C4-2B (cell line): ENCODE measurements at regions not wholly inside any gene's neighbourhood (a gene's known extent, or its start where the extent isn't known, plus 50 kb on each side); places are given as distances from the start of the nearest gene placed in this dataset.

ENCODE experiments used
- H3K27ac ChIP-seq: fragments of 450-650 bp; 2 replicates; pipeline ENCODE4 v1.5.1; 2017
- ZFX ChIP-seq: fragments of 450-650 bp; IDR thresholded peaks from 2 replicates; pipeline ENCODE4 v1.6.1; 2017
- TF ChIP-seq, protein P1 (sequence below): fragments of 450-650 bp; conservative IDR thresholded peaks from 2 replicates; pipeline ENCODE4 v1.5.1; 2017; ENCODE audit warnings: mild to moderate bottlenecking

DNA sequence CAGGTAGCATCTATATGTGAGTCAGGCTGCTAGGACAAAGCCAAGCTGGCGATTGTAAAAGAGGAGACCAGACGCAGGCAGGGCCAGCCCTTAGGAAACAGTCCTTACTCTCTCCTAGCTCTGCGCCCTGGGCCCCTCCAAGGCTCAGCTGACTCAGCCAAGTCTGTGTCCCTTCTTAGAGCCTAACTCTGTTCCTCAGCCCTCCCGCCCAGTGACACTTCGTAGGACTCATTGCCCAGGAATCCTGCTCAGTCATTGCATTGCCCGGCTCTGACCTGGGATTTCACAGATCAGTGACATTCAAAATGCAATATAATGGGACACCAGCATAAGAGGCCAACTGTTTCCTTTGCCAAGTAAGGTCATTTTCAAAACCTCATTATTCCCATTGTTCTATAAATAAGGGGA, 244.2 kb downstream of the TLE3 start:
- H3K27ac ChIP-seq: no peak overlapping the region
- TF ChIP-seq, protein P1, sequence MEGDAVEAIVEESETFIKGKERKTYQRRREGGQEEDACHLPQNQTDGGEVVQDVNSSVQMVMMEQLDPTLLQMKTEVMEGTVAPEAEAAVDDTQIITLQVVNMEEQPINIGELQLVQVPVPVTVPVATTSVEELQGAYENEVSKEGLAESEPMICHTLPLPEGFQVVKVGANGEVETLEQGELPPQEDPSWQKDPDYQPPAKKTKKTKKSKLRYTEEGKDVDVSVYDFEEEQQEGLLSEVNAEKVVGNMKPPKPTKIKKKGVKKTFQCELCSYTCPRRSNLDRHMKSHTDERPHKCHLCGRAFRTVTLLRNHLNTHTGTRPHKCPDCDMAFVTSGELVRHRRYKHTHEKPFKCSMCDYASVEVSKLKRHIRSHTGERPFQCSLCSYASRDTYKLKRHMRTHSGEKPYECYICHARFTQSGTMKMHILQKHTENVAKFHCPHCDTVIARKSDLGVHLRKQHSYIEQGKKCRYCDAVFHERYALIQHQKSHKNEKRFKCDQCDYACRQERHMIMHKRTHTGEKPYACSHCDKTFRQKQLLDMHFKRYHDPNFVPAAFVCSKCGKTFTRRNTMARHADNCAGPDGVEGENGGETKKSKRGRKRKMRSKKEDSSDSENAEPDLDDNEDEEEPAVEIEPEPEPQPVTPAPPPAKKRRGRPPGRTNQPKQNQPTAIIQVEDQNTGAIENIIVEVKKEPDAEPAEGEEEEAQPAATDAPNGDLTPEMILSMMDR: no peak
- TF ChIP-seq ZFX: no peak

DNA sequence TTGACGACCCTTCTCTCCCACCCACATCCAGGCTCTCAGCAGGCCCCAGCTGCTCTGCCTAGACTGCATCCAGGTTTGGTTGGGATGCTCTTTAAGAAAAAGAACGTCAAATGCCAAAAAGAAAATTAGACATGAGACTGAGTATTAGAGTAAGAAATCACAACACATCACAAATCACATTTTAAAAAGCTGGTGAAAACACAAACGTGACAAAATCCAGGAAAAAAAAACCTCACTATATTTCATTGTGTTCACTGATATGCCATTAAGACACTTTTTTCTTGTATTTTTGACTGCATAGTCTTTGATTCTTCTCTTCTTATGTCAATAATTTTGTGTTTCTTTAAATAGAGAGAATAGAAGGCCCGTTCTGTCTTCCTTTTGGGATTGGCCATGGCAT, 243.7 kb downstream of the TLE3 start:
- TF ChIP-seq ZFX: no peak
- TF ChIP-seq, protein P1: no peak
- H3K27ac ChIP-seq: no peak overlapping the region

DNA sequence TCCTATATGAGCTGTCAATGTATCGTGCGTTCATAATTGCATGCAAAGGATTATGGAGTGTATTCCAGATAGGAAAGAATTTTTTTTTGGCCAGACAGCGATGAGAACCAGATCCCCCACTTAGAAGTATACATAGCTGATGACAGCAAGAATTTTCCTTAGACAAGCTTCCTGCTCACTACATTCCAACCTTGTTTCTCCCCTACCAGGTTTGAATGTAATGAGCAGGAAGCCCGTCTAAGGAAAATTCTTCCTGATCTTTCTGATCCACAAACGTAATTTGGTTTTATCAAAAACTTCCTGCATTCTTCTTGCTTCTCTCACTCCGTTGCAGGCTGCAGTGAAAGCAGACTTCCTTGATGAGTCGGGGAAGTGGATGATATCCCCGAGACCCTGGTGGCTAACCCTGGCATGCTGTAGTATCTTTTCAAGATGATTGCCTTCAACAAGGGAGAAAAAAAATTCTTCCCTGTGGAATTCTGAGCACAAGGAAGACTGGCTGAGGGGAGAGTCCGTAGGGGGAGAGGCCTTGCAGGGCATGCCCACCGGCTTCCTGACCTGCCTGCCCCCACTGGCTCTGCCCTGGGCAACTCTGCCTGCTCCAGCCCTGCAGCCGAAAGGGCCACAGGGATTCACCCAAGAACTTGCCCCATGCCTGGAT, 243.1 kb downstream of the TLE3 start:
- H3K27ac ChIP-seq: no peak overlapping the region
- TF ChIP-seq ZFX: no peak
- TF ChIP-seq, protein P1: no peak

DNA sequence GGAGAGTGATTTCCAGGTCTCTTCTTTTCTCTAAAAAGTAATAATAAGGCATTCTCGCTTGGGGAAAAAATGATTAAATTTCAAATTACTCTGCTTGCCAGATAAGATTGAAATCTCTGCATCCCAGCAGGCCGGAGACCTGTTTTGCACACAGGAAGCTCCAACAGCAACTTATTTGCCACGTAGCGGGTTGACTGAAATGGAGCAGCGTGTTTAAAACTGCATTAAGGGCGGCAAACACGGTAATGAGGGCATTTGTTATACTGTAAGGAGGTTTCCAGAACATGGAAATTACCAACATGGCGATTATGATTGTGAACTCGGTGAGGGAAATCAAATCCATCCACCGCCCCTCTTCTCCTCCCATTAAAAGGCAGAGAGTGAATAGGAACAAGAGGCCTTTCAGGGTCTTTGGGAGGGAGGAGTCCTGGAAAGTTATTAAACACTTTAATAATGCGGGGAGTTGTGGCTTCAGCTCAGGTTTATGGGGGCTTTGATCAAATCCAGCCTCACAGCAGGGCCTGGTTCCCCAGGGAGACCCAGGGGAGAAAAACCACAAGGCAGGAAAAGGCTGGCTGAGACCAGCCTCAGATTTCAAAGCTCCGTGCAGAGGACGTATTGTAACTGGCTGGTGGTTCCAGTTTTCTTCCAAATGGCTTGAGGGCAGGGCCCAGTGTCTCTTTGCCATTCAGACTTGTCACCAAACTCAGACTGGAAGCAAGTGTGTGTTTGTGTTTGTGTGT, 242.3 kb downstream of the TLE3 start:
- TF ChIP-seq ZFX: no peak
- TF ChIP-seq, protein P1: no peak
- H3K27ac ChIP-seq: no peak overlapping the region

DNA sequence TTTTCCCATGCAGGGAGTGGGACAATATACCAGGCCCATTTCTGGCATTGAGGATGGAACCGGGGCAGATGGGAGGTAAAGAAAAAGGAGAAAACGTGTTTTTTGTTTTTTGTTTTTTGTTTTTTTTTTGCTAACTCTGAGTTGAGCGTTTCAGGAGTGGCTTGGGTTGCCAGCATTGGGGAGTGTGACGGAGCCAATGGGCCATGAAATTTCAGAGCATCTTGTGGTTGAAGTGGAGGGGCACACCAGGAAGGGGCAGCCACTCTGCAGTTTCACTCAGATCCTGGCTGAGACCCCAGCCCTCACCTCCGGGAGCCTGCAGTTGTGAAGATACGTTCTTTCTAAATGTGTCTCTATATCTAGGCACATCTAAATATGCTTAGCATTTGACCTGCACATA, 240.5 kb downstream of the TLE3 start:
- no peak overlapping the region for H3K27ac ChIP-seq
- TF ChIP-seq, protein P1: no peak
- TF ChIP-seq ZFX: no peak

DNA sequence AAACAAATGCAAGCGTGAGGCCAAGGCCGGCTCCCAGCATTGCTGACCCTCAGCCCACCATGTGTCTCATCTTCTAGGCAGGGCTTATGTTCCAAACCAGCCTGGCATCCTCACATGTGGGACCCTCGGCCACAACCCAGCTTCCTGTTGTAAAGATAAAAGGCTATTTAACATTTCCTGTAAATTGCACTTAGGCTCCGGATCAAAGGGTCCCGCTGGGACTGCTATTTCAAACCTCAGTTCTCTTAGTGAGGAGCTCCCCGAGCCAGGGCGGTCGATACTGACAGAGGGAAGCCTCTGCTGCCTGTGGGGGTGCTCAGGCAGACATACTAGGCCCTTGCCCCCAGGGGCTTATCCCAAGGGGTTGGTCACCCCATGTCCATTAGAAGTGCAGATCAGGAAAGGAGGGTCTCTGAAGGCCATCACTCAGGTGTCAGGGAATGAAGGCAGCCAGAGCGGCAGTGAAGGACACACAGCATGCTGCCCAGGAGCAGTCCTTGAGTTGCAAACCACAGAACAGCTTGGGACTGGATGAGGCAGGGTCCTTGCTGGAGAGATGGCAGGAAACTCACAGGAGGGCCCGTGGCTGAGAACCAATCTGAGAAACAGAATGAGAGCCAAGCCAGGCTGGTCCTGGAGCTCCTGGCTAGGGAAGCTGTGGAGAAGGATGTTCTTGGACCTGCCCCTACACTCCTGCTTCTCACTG, 239.9 kb downstream of the TLE3 start:
- TF ChIP-seq ZFX: no peak
- TF ChIP-seq, protein P1: no peak
- no peak overlapping the region for H3K27ac ChIP-seq

DNA sequence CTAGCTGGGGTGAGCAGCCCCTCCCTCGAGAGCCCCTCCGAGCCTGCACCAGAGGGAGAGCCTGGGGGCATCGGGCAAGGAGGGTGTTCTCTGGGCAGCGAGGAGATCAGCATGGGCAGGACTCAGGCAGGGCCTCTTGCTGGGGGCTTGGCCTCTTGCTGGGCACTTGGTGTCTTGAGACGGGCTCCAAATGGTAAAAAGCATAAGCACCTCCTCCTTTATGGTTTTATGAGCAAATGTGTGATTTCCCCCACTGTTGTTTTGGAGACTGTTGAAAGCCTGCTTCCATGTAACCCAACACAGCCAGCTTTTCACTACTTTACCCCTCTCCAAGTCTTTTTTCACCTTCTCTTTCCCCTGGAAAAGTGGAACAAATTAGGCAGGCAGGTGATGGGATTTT, 239.3 kb downstream of the TLE3 start:
- H3K27ac ChIP-seq: no peak overlapping the region

More for the DNA sequence above, 239.3 kb downstream of the TLE3 start:
- no peak for TF ChIP-seq ZFX
- TF ChIP-seq, protein P1: no peak
